HG03521 (cell line): ENCODE measurements at regions not wholly inside any gene's neighbourhood (a gene's known extent, or its start where the extent isn't known, plus 50 kb on each side); places are given as distances from the start of the nearest gene placed in this dataset.

Experiments used
- ATAC-seq: cut with Tn5 transposase; IDR thresholded peaks from one replicate; pipeline ENCODE4 v1.9.1; 2021; ENCODE audit warnings: mild to moderate bottlenecking, moderate library complexity; ENCODE audit not compliant: unreplicated experiment

DNA sequence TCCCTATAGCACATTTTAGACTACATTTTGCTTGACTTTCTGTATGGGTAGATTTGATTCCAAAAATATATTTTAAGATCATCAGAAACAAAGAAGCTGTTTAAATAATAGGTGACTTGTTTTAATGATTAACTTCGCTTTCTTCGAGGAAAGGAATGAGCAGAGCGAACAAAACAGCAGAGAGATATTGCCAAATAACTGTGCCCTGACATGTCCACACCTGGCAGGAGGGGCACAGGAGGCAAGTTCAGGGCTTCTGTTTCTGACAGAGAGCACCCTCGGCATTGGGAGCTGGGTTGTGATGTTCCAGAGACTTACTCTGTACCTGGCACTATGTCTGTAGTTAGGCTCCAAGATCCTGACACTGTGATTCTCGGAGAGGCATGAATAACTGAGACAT is 155.7 kb upstream of the SASH1 start:
- no peak for ATAC-seq

DNA sequence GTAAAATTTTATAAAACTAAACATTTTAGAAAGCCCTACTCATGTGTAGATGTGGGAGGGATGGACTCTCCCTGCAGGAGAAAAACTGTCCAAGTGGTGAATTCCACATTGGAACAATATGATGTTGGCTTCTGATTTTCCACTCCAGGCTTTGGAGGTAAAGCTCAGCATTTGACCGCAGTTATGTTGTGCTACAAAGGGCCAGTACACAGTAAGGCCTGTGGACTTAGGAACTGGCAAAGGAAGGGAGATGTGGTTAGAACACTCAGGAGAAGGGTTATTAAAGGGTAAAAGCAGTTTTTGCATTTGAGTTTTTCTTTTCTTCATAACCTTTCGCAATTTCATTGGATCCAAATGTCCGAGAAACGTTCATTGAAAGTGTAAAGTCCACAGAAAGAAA is 150.3 kb upstream of the SASH1 start:
- no peak for ATAC-seq

DNA sequence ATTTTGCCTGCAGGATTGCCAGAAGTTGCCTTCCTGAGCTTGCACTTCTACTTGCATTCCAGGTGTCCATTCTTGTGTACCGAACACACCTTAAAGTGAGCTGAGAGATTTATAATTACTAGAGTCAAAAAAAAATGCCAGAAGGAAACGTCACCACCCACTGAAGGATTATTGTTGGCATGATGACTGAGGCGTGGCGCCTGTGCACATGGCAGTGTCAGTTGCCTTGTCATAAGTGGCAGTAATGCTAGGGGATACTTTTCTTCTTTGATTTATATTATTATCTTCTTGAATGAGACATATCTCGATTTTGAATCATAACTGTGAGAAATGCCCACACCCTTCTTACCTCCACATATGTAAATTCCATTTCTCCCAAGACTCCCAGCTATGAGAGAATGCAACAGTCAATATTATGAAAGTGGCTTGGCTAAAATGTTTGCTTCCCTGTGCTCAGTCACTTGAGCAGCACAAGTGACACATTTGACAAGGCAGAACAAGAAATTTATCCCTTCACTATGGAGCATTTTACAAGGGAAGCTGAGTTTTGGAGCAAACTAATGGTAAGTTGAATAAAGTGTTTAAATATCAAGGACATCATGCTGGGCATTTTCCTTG is 149.5 kb upstream of the SASH1 start:
- ATAC-seq: no peak

DNA sequence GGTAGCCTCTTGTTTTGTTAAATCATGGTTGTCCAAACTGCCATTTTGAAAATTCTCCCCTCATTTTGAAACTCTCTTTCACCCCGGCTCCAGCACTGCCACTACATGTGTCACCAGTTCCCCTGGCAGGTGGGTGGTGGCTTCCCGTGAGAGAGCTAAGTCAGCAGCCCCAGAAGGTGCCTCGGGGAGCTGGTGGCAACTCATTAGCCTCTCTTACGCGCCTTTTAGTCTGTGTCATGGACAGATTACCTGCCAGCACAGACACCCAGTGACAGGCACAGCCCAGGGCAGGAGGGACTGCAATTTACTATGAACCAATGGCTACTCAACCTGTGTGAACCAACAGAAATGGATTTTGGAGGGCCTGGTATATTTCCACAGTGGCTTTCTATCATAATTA is 147.1 kb upstream of the SASH1 start:
- ATAC-seq: no peak

DNA sequence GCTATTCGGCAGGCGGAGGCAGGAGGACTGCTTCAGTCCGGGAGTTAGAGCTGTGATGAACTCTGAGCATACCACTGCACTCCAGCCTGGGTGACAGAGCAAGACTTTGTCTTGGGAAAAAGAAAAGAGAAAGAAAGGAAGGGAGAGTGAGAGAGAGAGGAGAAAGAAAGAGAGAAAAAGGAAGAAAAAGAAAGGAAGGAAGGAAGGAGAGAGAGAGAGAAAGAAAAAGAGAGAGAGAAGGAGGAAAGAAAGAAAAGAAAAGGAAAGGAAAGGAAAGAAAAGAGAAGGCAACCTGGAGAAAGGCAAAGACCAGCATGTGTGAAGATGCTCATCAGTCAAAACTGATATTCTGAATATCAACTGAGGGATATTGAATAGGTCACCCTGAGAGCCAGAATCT is 143.1 kb upstream of the SASH1 start:
- no peak for ATAC-seq

DNA sequence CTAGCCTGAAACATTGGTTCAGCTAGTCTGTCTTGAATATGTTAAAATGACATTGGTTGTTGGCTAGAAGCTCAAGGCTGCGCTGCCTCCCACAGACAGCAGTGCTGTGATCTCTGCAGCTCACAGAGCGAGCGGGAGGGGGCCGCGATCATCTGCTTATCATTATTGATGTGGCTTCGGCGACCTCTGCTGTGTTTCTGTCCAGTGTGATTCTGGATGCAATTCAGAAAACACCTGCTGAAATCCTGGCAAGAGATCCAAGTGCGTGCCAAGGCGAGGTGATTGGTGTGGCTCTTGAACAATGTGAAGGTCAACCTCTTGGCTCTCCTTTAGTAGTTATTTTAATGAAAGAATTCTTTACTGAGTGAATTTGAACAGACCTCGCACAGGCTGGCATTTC is 142.3 kb upstream of the SASH1 start:
- ATAC-seq: no peak

DNA sequence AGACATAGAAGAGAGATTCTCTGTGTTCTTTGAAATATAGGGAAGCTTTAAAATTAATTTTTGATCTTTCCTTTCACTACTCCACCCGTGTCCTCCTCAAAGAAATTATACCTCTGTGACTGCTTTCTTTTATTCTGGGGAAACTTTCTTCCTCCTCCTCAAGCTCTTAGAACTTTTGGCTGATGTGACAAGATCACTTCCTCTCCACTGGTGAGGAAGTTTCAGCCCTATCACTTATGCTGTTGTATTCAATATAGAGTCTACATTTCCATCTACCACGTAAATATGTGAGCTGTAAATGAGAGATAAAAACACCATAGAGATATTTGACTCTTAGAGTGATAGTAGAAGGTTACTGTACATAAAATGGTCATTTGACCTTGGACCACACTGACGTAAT is 141.9 kb upstream of the SASH1 start:
- no peak for ATAC-seq

DNA sequence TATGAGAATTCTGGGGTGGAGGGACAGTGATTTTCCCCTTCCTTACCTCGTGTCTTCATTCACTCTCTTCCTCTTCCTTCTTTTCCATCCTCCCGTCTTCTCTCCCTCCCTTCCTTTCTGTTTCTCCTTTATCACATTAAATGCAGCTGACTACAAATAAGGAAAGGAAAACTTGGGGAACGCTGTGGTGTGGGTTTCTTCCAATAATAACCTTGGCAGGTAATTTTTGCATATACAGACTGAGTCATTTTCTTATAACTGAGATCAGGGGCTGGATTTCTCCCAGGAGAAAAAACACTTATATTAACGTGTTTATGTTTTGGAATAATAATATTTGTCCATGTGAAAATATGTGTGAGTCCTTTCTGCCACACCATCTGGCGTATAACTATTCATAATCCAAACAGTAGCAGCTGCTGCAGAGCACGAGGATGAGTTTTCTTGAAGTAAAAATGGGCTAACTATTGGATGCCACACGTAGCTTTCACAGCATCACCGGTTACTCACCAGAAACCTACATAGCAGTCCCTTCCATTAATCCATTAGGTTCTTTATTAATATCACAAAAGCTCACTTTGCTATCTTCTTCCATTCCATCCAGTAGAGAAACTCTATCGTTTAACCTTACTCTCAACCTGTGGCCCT is 139.2 kb upstream of the SASH1 start:
- ATAC-seq: no peak

DNA sequence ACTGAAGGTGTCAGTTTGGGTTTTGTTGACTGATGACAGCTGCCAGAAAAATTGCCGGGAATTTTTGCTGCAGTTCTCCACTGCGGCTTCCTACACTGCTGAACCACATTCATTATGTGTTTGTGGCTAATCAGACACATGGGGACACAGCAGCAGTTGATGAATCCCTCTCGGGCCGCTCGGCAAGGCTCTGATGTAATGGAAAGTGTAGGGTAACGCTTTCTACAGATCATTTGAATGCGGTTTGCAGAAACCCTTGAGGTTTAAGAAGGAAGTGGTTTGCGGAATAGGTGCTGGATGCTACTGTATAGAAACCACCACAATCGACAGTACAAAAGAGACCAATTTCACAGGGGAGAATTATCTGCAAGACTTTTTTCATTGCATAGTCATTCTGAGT is 138.7 kb upstream of the SASH1 start:
- ATAC-seq: peak; percentile 99

DNA sequence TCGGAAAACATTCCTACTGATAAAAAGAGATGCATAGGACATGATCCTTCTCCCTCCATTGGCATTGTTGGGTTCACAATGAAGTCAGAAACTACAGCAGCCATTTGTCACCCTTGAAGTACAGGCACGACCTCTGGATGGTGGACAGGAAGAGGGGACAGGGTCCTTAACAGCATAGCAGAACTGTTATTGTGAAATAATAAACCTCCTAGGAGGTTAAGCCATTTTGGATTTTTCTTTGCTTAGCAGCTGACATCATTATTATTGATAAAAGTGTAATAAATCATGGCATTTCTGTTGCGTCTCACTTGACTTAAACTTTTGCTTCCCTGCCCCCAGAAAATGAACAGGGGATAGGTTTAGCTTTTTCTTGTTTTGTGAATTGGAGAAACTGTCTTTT is 134.3 kb upstream of the SASH1 start:
- ATAC-seq: no peak

DNA sequence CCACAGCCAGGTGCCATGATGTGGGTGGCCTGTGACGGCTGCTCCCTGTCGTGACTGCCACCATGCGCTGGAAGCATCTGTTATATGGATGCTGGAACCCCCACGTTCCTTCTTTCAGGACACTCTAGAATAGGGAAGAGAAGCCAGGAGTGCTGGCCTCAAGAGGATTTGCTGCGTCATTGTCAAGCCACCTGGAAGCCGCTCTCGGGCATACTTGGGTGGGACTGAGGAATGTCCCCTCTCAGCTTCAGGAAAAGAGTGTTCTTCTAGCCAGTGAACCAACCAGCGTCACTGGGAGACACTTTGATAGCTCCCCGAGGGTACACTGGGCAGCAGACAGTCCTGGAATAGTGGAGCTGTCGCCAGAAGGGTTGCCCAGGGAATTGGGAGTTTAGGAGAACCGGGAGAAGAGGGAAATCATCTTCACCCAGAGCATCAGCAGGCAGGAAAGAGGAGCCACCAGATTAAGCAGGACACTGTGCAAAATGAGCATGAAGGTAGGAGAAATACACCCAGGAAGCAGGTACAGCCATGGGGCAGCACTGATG is 130.8 kb upstream of the SASH1 start:
- ATAC-seq: no peak

DNA sequence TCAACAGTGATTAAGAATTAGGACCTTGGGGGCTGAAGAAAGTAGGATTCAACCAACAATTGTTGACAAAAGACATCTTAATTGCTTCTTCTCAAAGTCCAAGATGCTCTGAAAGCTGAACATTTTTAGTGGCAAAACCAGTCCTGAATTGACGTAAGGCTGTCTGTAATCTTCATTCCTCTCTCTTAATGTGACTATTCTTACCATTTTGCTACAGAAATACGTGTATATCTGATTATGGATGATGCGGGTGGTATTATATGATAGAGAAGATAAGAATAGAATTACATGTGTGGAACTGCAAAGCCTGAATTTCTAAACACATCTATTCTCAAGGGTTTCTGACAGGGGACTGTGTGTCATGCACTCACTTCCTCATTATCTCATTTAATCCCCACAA is 130.3 kb upstream of the SASH1 start:
- ATAC-seq: no peak

DNA sequence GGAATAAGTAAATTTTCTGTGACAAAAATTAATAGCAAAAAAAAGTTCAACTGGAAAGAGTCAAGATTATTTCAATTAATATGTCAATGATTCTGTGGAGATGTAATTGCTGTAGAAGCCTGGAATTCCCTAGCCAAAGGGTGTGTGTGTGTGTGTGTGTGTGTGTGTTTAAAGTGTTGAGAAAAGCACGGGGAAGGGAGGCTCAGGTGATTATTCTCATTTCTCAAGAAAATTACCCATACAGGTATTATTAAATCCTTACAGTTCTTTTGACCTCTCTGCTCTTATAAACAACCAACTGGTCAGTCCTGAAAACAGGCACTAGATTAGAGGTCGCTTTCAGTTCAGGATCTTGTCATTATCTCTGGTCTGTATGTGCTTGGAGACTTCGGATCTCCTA is 129.3 kb upstream of the SASH1 start:
- no peak for ATAC-seq

DNA sequence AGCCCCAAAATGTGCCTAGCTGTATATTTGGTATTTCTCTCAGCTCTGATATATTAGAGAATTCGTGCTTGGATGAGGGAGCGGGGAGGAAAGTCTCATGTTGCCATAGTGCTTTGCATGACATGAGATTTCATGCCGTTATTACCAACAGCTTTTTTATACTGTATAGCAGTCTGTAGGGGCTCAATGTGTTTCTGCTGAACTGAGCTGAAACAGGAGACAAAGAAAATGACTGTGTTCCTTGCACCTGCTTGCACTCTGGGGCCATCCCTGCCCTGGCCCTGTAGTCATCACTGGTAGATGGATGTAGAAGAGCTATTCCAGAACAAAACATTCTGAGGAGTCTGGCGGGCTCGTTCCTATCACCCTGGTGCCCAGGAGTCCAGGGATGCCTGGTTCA is 128.0 kb upstream of the SASH1 start:
- no peak for ATAC-seq

DNA sequence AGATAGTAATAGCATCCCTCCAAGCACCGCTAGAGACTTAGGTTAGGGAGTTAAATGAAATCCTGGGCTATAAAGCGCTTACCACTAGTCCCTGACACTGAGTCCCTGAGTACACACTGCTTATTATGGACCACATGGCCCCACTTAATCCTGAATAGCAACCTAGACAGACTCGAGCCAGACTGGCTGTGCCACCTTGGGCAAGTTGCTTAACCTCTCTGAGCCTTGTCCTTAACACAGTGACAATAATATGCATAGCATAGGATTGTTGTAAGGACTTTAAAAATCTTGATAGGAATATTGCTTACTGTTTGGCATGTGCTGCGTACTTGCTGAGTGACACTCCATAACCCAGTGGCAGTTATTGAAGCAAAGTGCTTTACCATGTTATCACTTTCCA is 125.6 kb upstream of the SASH1 start:
- ATAC-seq: no peak

DNA sequence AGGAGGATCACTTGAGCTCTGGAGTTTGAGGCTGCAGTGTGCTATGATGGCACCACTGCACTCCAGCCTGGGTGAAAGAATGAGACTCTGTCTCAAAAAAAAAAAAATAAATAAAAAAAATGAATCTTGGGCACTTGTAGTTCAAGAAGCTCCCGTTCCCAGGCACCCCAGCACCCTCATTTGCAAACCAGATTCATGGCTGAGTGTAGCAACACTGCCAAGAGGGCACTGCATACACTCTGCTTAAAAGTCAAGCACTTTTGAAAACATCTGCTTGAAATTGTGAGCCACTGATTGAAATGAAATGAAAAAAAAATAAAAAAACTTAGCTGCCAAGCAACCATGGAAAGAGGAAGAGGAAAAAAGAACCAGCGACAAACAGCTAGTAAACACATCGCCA is 124.7 kb upstream of the SASH1 start:
- no peak for ATAC-seq

DNA sequence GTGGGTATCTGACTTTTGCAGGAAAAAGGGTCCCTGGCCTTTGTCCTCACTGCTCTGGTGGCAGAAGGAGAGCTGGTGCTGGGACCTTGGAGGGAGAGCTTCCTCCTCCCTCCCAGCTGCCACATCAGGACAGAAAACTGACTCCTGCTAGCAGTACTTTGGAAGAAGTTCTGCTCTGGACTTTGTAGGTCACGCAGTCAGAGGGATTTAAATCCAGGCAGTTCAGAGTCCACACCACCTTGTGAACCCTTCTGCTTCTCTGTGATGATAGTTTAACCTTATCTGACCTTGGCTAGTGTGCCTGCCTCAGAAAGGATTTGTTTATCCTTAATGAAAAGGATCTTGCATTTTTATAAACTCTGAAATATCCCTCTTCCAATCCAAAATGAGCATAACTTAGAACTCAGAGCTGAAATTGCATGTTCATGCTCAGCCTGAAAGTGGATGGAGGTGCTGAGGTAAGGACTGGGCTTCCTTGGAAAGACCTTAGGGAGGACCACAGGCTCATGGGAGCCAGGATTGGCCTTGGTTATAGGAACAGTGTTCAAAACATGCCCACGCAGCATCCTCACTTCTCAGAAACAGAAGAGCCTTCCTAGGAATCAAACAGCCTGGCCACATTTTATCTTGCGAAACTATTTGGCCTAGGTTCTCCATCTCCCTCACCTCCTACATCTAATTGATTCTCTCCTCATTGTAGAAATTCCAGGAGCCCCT is 123.9 kb upstream of the SASH1 start:
- no peak for ATAC-seq

DNA sequence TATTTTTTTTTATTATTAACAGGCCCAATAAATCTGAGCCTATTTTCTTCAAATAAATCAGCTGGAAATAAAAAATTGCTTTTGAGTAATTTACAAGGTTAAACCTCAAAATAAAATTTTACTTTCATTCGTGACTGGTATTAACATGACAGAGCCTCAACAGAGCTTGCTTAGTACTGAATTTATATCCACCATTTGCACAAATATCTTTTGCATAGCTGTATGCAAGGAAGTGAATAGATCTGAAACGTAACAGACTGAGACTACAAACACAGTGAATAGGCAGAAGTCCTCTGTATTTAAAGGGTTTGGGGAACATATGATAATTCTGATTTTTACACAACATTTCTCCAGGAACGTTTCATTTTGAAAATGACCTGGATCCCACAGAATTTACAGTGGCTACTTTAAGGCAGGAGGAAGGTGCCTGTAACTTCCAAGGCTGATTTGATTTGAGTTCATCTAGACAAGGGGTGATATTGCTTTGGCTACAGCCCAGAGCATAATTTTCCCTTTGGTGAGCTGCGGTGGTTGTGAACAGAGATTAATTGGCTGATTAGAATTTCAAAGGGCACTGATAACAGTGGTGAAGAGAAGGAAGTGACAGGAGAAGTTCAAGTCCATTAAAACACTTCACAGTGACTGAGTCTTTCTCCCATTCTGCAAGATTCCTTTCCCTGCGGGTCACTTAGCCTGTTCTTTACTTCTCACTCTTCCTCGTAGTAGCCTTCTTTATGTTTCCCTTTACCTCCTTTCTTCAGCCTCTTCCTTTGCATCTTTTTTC is 121.2 kb upstream of the SASH1 start:
- no peak for ATAC-seq

DNA sequence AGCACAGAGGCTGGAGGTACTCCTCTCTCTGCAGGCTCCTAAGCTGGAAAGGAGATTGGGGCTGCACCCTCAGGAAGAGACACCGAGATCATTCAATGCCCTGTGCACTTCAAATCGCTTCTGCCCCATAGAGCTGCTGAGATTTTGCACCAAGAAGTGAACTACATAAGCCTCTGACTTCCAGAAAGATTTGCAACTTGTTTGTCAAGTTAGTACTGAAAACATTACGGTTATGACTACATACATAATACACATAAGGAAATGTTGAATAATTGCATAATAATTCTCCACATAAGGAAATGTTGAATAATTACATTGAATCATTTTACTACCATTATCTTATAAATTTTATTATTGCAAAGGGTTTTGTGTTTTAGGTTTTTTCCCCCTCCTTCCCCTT is 120.3 kb upstream of the SASH1 start:
- ATAC-seq: no peak

DNA sequence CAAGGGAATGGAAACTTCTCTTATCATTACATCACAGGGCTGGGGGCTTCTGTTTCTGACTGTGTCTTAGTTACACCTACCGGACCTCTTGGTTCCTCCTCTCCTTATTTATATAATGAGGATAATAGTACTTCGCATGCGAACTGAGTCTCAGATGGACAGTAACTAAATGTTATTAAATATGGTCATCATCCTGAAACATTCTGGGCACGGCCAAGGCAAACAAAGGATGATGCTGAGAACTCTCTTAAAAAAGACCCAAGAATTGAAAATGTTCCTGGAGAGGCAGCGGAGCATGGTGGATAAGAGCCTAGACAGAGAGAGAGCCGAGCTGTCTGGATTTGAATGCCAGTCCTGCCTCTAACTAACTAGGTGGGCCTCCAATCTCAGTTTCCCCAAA is 119.8 kb upstream of the SASH1 start:
- no peak for ATAC-seq

DNA sequence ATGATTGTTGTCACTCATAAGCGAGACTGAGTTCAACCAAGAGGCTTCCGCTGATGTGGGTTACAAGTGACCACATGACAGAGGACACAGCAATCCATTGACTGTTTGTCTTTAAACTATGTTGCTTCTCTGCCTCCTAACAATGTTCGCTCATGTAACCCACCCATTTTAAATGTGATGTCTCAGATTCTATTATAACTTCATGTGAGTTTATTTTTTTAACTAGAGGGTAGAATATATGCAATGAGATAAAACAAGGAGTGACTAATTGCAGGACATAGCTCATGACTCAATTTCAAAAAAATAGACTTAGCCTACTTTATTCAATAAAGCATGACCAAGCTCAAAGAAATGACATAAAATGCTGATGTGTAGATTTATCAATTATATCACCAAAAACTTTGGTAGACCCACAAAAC is 119.2 kb upstream of the SASH1 start:
- ATAC-seq: no peak
